HL-60 (cell line): ENCODE measurements at regions not wholly inside any gene's neighbourhood (a gene's known extent, or its start where the extent isn't known, plus 50 kb on each side); places are given as distances from the start of the nearest gene placed in this dataset.

Experiments
- DNase-seq, 2 experiments: peaks; one replicate each; pipeline ENCODE4 v3.0.0-alpha.2; 2010 to 2020; ENCODE audit warnings: low read depth in 1 of 2, low spot score in 1 of 2
- H3K27ac ChIP-seq: fragments of 250-450 bp; sonication (Bioruptor Pico); replicated peaks from 2 replicates; pipeline ENCODE4 v1.5.1; 2020; ENCODE audit warnings: mild to moderate bottlenecking, moderate library complexity
- H3K27me3 ChIP-seq: fragments of 250-450 bp; sonication (Bioruptor Pico); 2 replicates; pipeline ENCODE4 v1.5.1; 2021; ENCODE audit warnings: mild to moderate bottlenecking, moderate library complexity; ENCODE audit not compliant: insufficient read depth, poor library complexity, severe bottlenecking
- H3K4me3 ChIP-seq: replicated peaks from 2 replicates; pipeline ENCODE4 v1.5.1; 2011; ENCODE audit warnings: mild to moderate bottlenecking, control low read depth, low read length; ENCODE audit not compliant: insufficient read depth
- GABPA ChIP-seq: IDR thresholded peaks from 2 replicates; pipeline ENCODE4 v1.6.1; 2012; ENCODE audit warnings: low read depth
- POLR2AphosphoS5 ChIP-seq: IDR thresholded peaks from 2 replicates; pipeline ENCODE4 v1.6.1; 2012; ENCODE audit warnings: low read depth
- REST ChIP-seq: IDR thresholded peaks from 2 replicates; pipeline ENCODE4 v1.6.1; 2012; ENCODE audit warnings: low read depth; ENCODE audit not compliant: insufficient replicate concordance
- SPI1 ChIP-seq: IDR thresholded peaks from 2 replicates; pipeline ENCODE4 v1.6.1; 2012; ENCODE audit warnings: low read depth, mild to moderate bottlenecking, borderline replicate concordance
- TF ChIP-seq, protein P1 (sequence below): IDR thresholded peaks from one replicate; pipeline ENCODE4 v1.5.1; 2011; ENCODE audit warnings: low read length, control low read depth, inconsistent platforms; ENCODE audit not compliant: insufficient read depth

DNA sequence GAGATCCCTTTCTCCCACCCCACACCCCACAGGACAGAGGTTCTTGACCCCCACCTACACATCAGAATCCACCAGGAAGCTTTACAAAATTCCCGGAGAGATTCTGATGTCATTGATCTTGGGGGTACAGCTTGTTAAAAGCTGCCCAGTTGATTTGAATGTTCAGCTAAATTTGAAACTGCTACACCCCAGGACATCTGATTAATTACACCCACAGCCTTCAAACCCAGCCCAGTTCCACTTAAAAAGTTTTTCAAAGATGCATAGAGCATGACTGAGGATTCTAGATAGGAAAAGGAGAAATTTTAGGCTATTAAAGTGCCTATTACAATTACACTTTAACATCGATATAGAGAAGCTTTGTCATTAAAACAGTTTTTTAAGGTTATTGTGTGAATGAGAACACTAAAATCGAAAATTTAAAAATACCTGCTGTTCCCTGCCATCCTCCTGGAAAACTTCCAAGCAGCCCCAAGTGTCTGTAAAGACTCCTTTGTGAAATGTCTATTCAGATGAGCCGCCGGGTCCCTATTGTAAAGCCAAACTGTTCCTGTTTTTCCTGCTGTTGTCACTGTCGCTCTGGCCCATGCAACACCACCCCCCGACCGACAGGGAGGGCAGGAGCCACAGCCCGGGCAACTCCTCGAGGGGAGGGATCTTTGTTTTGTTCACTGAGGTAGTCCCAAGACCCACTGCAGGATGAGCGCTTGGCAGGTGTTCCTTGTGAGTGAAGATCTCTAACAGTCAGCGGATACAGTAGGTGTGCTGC, 132.5 kb upstream of the PHACTR3 start:
- Histone ChIP-seq H3K27ac (no peak overlapping the region), H3K4me3 (no peak overlapping the region), H3K27me3 (peaks cover 10% of the 10 kb centered on the region)
- no peak for DNase-seq
- TF ChIP-seq, protein P1, sequence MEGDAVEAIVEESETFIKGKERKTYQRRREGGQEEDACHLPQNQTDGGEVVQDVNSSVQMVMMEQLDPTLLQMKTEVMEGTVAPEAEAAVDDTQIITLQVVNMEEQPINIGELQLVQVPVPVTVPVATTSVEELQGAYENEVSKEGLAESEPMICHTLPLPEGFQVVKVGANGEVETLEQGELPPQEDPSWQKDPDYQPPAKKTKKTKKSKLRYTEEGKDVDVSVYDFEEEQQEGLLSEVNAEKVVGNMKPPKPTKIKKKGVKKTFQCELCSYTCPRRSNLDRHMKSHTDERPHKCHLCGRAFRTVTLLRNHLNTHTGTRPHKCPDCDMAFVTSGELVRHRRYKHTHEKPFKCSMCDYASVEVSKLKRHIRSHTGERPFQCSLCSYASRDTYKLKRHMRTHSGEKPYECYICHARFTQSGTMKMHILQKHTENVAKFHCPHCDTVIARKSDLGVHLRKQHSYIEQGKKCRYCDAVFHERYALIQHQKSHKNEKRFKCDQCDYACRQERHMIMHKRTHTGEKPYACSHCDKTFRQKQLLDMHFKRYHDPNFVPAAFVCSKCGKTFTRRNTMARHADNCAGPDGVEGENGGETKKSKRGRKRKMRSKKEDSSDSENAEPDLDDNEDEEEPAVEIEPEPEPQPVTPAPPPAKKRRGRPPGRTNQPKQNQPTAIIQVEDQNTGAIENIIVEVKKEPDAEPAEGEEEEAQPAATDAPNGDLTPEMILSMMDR = no peak
- TF ChIP-seq POLR2AphosphoS5 = no peak
- TF ChIP-seq SPI1 = no peak
- TF ChIP-seq REST = no peak
- TF ChIP-seq GABPA = no peak

DNA sequence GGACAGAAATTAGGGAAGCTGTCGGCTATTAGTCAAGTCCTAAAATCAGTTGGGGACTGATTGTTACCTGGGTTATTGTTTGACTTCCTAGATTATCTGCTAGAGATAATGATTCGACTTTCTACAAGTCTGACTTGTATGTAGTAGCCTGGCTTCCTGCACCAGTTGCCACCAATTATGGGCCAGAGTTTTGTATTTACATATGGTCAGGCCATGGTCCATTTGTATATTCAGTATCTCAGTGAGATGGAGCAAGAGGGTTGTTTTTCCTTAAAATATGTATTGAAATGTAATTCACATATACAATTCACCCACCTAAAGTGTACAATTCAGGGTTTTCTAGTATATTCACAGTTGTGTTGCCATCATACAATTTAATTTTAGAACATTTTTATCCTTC, 130.6 kb upstream of the PHACTR3 start:
- Histone ChIP-seq H3K27ac (no peak overlapping the region), H3K4me3 (no peak overlapping the region), H3K27me3 (peaks cover 10% of the 10 kb centered on the region)
- no peak for DNase-seq
- TF ChIP-seq, protein P1 = no peak

DNA sequence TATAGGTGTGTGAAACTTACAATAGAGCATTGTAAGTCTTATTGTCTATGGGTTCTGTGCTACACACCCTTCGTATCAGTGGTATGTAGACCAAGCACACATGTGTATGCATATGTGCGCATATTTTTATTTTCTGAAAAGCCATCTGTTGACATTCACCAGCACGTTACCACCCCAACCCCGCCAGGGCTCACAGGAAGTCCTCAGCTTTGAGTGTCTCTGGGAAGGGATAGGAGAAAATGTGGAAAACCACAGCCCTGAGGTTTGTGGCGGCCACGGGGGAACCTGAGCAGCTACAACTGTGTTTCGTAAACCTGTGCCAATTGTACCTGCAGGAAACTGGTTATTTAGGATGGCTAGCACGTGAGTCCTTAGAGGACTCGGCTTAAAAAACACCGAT, 123.3 kb upstream of the PHACTR3 start:
- no peak for DNase-seq
- TF ChIP-seq POLR2AphosphoS5 (no peak), GABPA (no peak), REST (no peak), SPI1 (no peak)
- TF ChIP-seq, protein P1 = no peak
- Histone ChIP-seq H3K27me3 (peaks cover 2% of the 10 kb centered on the region), H3K27ac (no peak overlapping the region), H3K4me3 (no peak overlapping the region)

- Histone ChIP-seq H3K4me3 (no peak overlapping the region), H3K27me3 (peaks cover 2% of the 10 kb centered on the region), H3K27ac (no peak overlapping the region)
- TF ChIP-seq POLR2AphosphoS5 = no peak
- TF ChIP-seq SPI1 = no peak
- no peak for TF ChIP-seq REST
- TF ChIP-seq, protein P1 = no peak
- no peak for TF ChIP-seq GABPA
- no peak for DNase-seq
Measured at GRCh38 chr20:59481477-59482018, 122.8 kb upstream of the PHACTR3 start.
